Heart left ventricle (tissue), 13 donors: ENCODE measurements at regions not wholly inside any gene's neighbourhood (a gene's known extent, or its start where the extent isn't known, plus 50 kb on each side); places are given as distances from the start of the nearest gene placed in this dataset.

Source experiments
- CTCF ChIP-seq, 12 donors: fragments of 200-600 bp; sonication (generic) in 4 of 12; IDR thresholded peaks; one replicate each; pipeline versions ENCODE4 v1.5.0 to v1.8.0; 2018 to 2022; ENCODE audit warnings: antibody characterized with exemption in 12 of 12, mild to moderate bottlenecking in 5 of 12
- POLR2A ChIP-seq, 2 donors: fragments of 450-650 bp; IDR thresholded peaks; one replicate each; pipeline ENCODE4 v1.6.1; 2017; ENCODE audit warnings: antibody characterized with exemption in 2 of 2, mild to moderate bottlenecking in 2 of 2, moderate library complexity in 2 of 2
- donor health status: ischemic (EF 13 %, LVEDD 7.1; RV severe dilation, severe dysfunction).
- donor health status: DM: no; HTN: yes; CAD: no.
- donor health status: DM: no; HTN: no; CAD: no.
- donor health status: ischemic (EF 25% LVEDD 6.9; RV normal size, moderate dysfunction).
- donor health status: ischemic (EF 25% LVEDD 5.7; RV mildly dilated, moderate dysfunction).
- donor health status: ischemic (EF 35%, LVEDD 5.7; RV mildly dilated, moderate dysfunction).
- donor health status: nonischemic (EF 11% LVEDD 7.7; RV severe dilation, severe dysfunction).
- donor health status: DM: yes; HTN: yes; CAD: no.
- donor health status: PGD.
- donor health status: ischemic (EF 29% LVEDD 5.4; RV normal size, mild dysfunction).
- donor health status: nonischemic (EF 23%, LVEDD 6.1; RV moderate dilation, normal function).

- TF ChIP-seq CTCF (IDR thresholded peaks at IDR 0.05) (no peak), POLR2A (IDR thresholded peaks at IDR 0.05) (no peak)
Measured at GRCh38 chr2:138381373-138381772, 120.2 kb upstream of the SPOPL start.
